Fibroblast of lung (primary cell): ENCODE measurements at regions not wholly inside any gene's neighbourhood (a gene's known extent, or its start where the extent isn't known, plus 50 kb on each side); places are given as distances from the start of the nearest gene placed in this dataset.

Experiments used
- DNase-seq, 2 donors: peaks; one replicate each; pipeline versions ENCODE4 v3.0.0 to v3.0.0-alpha.2; 2010; ENCODE audit warnings: low read depth in 2 of 2
- H2AFZ ChIP-seq: 2 replicates; pipeline ENCODE4 v1.5.1; 2012; ENCODE audit warnings: low read length, control low read depth, inconsistent platforms
- H3K27ac ChIP-seq: 2 replicates; pipeline ENCODE4 v1.5.1; 2011; ENCODE audit warnings: low read length, control low read depth; ENCODE audit not compliant: insufficient read depth
- H3K27me3 ChIP-seq: 2 replicates; pipeline ENCODE4 v1.5.1; 2011; ENCODE audit warnings: mild to moderate bottlenecking, low read length; ENCODE audit not compliant: control insufficient read depth, insufficient read depth
- H3K36me3 ChIP-seq: 2 replicates; pipeline ENCODE4 v1.5.1; 2011; ENCODE audit warnings: low read length; ENCODE audit not compliant: control insufficient read depth, insufficient read depth
- H3K4me1 ChIP-seq: 2 replicates; pipeline ENCODE4 v1.5.1; 2011; ENCODE audit warnings: low read length; ENCODE audit not compliant: control insufficient read depth, insufficient read depth; ENCODE audit errors: extremely low read depth
- H3K4me2 ChIP-seq: 2 replicates; pipeline ENCODE4 v1.5.1; 2011; ENCODE audit warnings: low read length, control low read depth; ENCODE audit not compliant: insufficient read depth; ENCODE audit errors: extremely low read depth
- H3K4me3 ChIP-seq, 4 experiments: fragments of 200-600 bp in 1 of 4; sonication (generic) in 1 of 4; replicated peaks in 1 of 4; 2 replicates each; pipeline ENCODE4 v1.5.1; 2011 to 2016; ENCODE audit warnings: low read length in 4 of 4, low read depth in 3 of 4, mild to moderate bottlenecking in 3 of 4, control low read depth in 2 of 4, inconsistent platforms in 1 of 4, mixed read lengths in 1 of 4; ENCODE audit not compliant: insufficient read depth in 1 of 4; ENCODE audit errors: control extremely low read depth in 1 of 4
- H3K79me2 ChIP-seq: 2 replicates; pipeline ENCODE4 v1.5.1; 2012; ENCODE audit warnings: mild to moderate bottlenecking, low read length, inconsistent platforms; ENCODE audit not compliant: control insufficient read depth, insufficient read depth
- H3K9ac ChIP-seq: 2 replicates; pipeline ENCODE4 v1.5.1; 2011; ENCODE audit warnings: mild to moderate bottlenecking, low read length, control low read depth; ENCODE audit not compliant: insufficient read depth
- H3K9me3 ChIP-seq: 2 replicates; pipeline ENCODE4 v1.5.1; 2012; ENCODE audit warnings: low read depth, low read length; ENCODE audit not compliant: control insufficient read depth, insufficient read depth
- H4K20me1 ChIP-seq: 2 replicates; pipeline ENCODE4 v1.5.1; 2011; ENCODE audit warnings: low read length; ENCODE audit not compliant: control insufficient read depth, insufficient read depth; ENCODE audit errors: extremely low read depth
- EZH2 ChIP-seq: IDR thresholded peaks from 2 replicates; pipeline ENCODE4 v1.5.1; 2012; ENCODE audit warnings: low read length, control low read depth, mild to moderate bottlenecking; ENCODE audit errors: missing control alignments
- TF ChIP-seq, protein P1 (sequence below), 2 donors: IDR thresholded peaks in 1 of 2; conservative IDR thresholded peaks in 1 of 2; 1 replicate in 1 of 2; 2 replicates in 1 of 2; pipeline ENCODE4 v1.5.1; 2011 to 2012; ENCODE audit warnings: low read length in 2 of 2, control low read depth in 1 of 2, inconsistent platforms in 1 of 2, low read depth in 1 of 2, mild to moderate bottlenecking in 1 of 2

DNA sequence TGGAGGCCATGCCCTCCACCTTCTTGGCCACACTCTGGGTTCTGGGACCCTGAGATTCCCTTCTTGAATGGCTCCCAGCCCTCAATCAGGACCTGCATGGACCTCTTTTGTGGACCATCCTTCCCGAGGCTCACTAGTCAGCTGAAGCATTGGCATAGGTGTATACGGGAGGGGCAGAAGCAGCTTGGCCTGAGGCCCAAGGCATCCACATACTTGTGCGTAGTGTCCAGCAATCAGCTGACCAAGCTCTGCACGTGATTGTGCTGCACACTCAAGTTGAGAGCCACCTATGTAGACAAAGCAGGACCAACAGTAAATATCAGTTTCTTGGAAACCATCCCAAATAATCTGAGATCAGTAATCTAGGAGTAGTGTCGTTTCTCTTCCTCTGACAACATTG is 119.6 kb downstream of the INSIG2 start:
- TF ChIP-seq, protein P1, sequence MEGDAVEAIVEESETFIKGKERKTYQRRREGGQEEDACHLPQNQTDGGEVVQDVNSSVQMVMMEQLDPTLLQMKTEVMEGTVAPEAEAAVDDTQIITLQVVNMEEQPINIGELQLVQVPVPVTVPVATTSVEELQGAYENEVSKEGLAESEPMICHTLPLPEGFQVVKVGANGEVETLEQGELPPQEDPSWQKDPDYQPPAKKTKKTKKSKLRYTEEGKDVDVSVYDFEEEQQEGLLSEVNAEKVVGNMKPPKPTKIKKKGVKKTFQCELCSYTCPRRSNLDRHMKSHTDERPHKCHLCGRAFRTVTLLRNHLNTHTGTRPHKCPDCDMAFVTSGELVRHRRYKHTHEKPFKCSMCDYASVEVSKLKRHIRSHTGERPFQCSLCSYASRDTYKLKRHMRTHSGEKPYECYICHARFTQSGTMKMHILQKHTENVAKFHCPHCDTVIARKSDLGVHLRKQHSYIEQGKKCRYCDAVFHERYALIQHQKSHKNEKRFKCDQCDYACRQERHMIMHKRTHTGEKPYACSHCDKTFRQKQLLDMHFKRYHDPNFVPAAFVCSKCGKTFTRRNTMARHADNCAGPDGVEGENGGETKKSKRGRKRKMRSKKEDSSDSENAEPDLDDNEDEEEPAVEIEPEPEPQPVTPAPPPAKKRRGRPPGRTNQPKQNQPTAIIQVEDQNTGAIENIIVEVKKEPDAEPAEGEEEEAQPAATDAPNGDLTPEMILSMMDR (conservative IDR thresholded peaks at IDR 0.05 in 1 of 2, IDR thresholded peaks at IDR 0.05 in 1 of 2; ENCODE audit: low read depth in 1 of 2, low read length in 2 of 2), result no peak
- TF ChIP-seq EZH2, result no peak
- no peak for DNase-seq
- Histone ChIP-seq H3K79me2 (no peaks in the 10 kb centered on the region), H3K36me3 (no peaks in the 10 kb centered on the region), H3K27ac (no peak overlapping the region), H3K9ac (no peak overlapping the region), H2AFZ (no peak overlapping the region), H3K4me1 (no peaks in the 10 kb centered on the region), H3K4me2 (no peak overlapping the region), H3K27me3 (no peaks in the 10 kb centered on the region), H3K4me3 (no peak overlapping the region), H3K9me3 (no peaks in the 10 kb centered on the region), H4K20me1 (no peaks in the 10 kb centered on the region)

DNA sequence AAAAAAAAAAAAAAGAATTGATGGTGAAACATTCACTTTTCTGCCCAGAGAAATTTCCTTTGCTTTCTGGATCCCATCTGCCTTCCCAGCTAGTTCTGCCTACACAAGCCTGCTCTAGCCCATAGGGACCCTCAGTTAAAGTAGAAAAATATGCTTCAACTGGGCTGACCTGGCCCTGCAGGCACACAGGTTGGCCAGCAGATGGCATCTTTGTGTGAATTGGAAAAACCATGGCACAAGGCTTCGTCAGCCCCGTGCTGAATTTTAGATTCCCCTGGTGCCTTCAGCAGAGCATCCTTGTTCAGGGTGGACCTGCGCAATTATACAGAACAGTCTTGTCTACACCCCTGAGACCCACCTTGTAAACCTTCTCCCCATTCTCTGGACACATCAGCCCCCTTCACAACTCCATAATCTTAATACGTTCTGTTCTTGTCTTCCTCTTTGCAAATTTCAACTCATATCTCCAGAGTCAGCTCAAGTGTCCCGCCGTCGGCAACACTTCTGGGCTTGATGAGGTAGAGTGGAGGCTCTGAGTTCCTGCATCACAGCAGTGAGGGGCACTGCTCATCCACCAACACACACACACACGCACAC is 114.5 kb downstream of the INSIG2 start:
- Histone ChIP-seq H3K4me3 (no peak overlapping the region), H3K79me2 (no peaks in the 10 kb centered on the region), H3K4me2 (no peak overlapping the region), H4K20me1 (no peaks in the 10 kb centered on the region), H3K9ac (no peak overlapping the region), H3K36me3 (no peaks in the 10 kb centered on the region), H3K4me1 (no peaks in the 10 kb centered on the region), H3K27me3 (no peaks in the 10 kb centered on the region), H3K27ac (no peak overlapping the region), H3K9me3 (no peaks in the 10 kb centered on the region), H2AFZ (no peak overlapping the region)
- TF ChIP-seq EZH2, result no peak
- TF ChIP-seq, protein P1 (conservative IDR thresholded peaks at IDR 0.05 in 1 of 2, IDR thresholded peaks at IDR 0.05 in 1 of 2; ENCODE audit: low read depth in 1 of 2, low read length in 2 of 2), result peak; percentile 86 to 93
- DNase-seq, result peak; percentile 29 to 49

DNA sequence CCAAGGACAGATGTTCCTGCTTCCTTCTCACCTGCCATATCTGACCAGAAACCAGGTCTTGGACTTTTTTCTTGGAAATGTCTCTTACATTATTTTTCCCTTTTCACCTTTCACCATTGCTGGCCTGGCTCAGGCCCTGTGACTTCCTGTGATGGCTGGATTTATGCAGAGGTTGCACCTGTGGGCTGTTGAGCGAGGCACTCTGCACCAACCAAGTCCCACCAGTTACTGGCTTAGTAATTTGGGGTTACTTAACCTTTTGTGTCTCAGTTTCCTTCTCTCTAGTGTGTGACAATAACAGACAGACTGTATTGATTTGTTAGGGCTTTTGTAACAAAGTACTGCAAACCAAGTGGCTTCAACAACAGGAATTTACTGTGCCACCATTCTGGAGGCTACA is 110.0 kb downstream of the INSIG2 start:
- Histone ChIP-seq H3K9me3 (no peaks in the 10 kb centered on the region), H3K4me3 (no peak overlapping the region), H3K79me2 (no peaks in the 10 kb centered on the region), H3K9ac (no peak overlapping the region), H3K4me2 (no peak overlapping the region), H3K36me3 (no peaks in the 10 kb centered on the region), H3K27ac (no peak overlapping the region), H4K20me1 (no peaks in the 10 kb centered on the region), H3K27me3 (no peaks in the 10 kb centered on the region), H3K4me1 (no peaks in the 10 kb centered on the region), H2AFZ (no peak overlapping the region)
- TF ChIP-seq EZH2, result no peak
- TF ChIP-seq, protein P1 (conservative IDR thresholded peaks at IDR 0.05 in 1 of 2, IDR thresholded peaks at IDR 0.05 in 1 of 2; ENCODE audit: low read depth in 1 of 2, low read length in 2 of 2), result no peak
- no peak for DNase-seq
